GM12874 (cell line): ENCODE measurements at regions not wholly inside any gene's neighbourhood (a gene's known extent, or its start where the extent isn't known, plus 50 kb on each side); places are given as distances from the start of the nearest gene placed in this dataset.

Experiments used
- CTCF ChIP-seq: IDR thresholded peaks from 2 replicates; pipeline ENCODE4 v1.5.1; 2011; ENCODE audit warnings: low read depth, mild to moderate bottlenecking, control low read depth, low read length, moderate library complexity; ENCODE audit not compliant: insufficient read depth

GRCh38 chr9:88820055-88820454 lies 171.2 kb upstream of the S1PR3 start:
- no peak for TF ChIP-seq CTCF

DNA sequence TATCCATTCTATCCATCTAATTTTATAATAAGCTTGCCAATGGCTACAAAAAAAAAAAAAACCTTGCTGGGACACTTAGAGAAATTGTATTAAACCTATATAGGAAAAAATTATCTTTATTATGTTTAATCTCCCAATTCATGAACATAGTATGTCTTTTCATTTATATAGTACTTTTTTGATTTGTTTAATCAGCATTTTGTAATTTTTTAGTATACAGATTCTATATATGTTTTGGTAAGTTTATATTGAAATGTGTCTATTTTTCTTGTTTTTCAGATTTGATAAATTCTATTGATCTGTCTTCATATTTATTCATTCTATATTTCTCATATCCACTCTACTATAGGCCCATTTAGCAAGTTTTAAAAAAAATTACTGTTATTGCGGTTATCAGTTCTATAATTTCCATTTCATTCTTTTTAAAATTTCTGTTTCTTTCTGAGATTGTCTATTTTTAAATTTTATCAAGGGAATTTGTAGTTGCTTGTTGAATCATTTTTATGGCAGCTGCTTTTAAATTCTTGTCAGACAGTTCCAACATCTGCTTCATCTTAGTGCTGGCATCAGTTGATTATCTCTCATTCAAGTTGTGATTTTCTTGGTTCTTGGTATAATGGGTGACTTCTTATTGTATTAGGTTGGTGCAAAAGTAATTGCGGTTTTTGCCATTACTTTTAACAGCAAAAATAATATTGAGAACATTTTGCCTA lies 170.1 kb upstream of the S1PR3 start:
- TF ChIP-seq CTCF, result no peak

DNA sequence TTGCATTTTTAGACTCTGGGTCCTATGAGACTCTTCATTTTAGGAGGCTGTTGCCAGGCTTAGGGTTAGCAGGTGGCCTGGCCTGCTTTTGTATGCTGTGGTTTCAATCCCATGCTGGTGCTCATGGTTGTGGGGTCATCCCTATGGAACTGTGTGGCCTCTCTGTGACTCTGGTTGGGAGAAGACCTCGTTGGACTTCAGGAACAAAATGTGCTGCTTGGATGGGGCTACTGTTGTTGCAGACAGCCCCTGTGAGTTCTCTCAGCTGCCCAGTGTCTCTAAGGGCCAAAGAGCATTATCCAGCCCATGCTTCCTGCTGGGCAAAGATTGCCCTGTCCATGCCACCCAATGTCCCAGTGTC lies 169.5 kb upstream of the S1PR3 start:
- TF ChIP-seq CTCF, result no peak

DNA sequence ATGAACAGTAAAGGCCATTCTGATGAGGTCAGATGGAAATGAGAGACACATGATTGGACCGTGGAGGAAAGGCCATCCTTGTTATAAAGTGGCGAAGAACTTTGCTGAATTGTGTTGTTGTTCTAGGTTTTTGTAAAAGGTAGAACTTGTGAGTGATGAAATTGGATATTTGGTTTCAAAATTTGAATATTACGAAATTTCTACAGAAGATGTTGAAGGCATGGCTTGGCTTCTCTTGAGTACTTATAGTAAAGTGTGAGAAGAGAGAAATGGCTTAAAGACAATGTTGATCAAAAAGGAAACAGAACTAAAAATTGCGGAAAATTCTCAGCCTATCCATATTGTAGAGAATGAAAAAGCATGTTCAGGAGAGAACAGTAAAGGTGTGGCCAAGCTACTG lies 166.6 kb upstream of the S1PR3 start:
- no peak for TF ChIP-seq CTCF

DNA sequence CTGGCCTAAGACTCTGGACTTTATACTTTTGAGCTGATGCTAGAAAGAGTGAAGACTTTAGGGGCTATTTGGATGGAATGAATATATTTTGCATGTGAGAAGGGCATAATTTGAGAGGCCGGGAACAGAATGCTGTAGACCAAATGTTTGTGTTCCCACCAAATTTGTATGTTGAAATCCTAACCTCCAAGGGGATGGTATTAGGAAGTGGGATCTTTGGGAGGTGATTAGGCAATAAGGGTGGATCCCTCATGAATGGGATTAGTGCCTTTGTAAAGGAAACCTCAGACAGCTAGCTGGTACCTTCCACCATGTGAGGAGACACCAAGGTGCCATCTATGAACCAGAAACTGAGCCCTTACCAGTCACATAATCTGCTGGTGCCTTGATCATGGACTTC lies 165.1 kb upstream of the S1PR3 start:
- no peak for TF ChIP-seq CTCF

DNA sequence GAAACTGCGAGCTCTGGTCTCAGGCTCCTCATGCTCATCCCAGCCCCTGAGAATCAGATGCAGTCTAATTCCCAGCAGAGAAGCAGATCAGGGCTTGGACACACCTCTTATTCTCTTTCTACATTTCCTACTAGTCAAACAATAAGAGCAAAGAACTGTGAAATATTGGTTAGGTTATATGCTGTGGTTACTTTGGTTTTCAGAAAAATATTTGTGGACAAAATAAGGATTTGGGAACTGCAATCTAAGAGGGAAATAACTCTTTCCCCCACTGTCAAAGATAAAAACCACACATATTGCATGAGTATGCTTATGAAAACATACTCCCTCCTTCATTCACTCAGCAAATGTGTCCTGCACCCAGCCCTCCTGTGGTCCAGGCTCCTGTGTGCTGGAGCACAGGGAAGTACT lies 164.5 kb upstream of the S1PR3 start:
- no peak for TF ChIP-seq CTCF

DNA sequence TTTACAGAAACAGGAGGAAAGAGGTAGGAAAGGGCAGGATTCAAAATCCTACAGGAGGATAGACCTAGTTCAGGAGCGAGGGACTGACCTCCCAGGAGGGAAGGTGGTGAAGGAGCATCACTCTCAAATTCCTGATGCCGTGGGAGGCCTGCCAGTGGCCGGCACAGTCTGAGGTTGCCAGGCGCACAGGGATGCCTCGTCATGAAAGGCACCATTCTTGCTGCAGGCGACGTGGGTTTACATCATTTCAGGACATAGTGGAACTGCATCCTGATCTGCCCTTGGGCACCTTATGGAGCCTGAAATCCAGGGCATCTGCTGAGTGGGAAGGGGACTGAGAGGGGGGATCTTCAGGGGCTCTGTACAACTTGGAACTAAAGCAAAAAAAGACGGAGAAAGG lies 163.2 kb upstream of the S1PR3 start:
- no peak for TF ChIP-seq CTCF

DNA sequence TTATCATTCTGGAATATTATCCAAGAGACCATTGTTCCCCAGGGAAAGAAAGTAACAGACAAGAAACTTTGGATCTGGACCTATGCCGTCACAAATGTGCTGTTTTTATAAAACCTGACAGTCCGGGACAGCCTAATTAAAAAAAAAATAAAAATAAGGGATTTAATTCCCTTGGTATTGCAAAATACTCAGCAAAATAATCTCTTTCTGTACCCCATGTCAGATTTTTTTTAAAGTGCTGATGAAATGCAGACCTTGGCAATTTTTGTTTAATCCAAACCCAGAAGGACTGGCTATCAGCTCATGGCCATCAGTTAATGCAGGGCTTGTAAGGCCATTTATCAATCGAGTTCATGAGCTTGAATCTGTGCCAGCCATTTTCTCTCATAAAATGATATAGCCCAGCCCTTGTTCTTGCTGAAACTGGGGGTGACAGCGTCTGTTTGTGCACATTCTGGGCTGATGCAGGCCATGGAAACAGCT lies 162.7 kb upstream of the S1PR3 start:
- TF ChIP-seq CTCF, result no peak
